ENCODE measurements at regions not wholly inside any gene's neighbourhood (a gene's known extent, or its start where the extent isn't known, plus 50 kb on each side); places are given as distances from the start of the nearest gene placed in this dataset.

- DNase-seq: no peak
Observed at GRCh38 chr10:32169556-32169955, 113.3 kb upstream of the KIF5B start.

- no peak for DNase-seq
Observed at GRCh38 chr10:32167450-32167849, 111.2 kb upstream of the KIF5B start.

GRCh38 chr10:32166365-32166764 lies 110.1 kb upstream of the KIF5B start:
- DNase-seq: no peak

- DNase-seq: no peak
Observed at GRCh38 chr10:32163762-32164148, 107.5 kb upstream of the KIF5B start.

GRCh38 chr10:32163071-32163761 lies 107.0 kb upstream of the KIF5B start:
- DNase-seq: no peak

- DNase-seq: no peak
Observed at GRCh38 chr10:32161586-32161985, 105.4 kb upstream of the KIF5B start.

GRCh38 chr10:32160864-32161263 lies 104.6 kb upstream of the KIF5B start:
- DNase-seq: no peak

- DNase-seq: no peak
Observed at GRCh38 chr10:32159264-32159663, 103.0 kb upstream of the KIF5B start.

GRCh38 chr10:32156031-32156495 lies 99.8 kb upstream of the KIF5B start:
- no peak for DNase-seq

GRCh38 chr10:32155075-32155516 lies 98.9 kb upstream of the KIF5B start:
- no peak for DNase-seq

GRCh38 chr10:32153931-32154330 lies 97.7 kb upstream of the KIF5B start:
- DNase-seq: no peak

GRCh38 chr10:32153252-32153651 lies 97.0 kb upstream of the KIF5B start:
- DNase-seq: no peak

- no peak for DNase-seq
Observed at GRCh38 chr10:32151871-32152270, 95.6 kb upstream of the KIF5B start.

- DNase-seq: no peak
Observed at GRCh38 chr10:32150532-32151101, 94.4 kb upstream of the KIF5B start.

- DNase-seq: no peak
Observed at GRCh38 chr10:32149252-32149955, 93.2 kb upstream of the KIF5B start.

GRCh38 chr10:32148864-32149251 lies 92.6 kb upstream of the KIF5B start:
- DNase-seq: no peak

GRCh38 chr10:32147730-32148129 lies 91.5 kb upstream of the KIF5B start:
- no peak for DNase-seq

- no peak for DNase-seq
Observed at GRCh38 chr10:32146166-32146565, 89.9 kb upstream of the KIF5B start.

GRCh38 chr10:32144817-32145688 lies 88.8 kb upstream of the KIF5B start:
- DNase-seq: no peak

- no peak for DNase-seq
Observed at GRCh38 chr10:32143302-32143847, 87.2 kb upstream of the KIF5B start.

- DNase-seq: no peak
Observed at GRCh38 chr10:32142646-32143045, 86.4 kb upstream of the KIF5B start.

- no peak for DNase-seq
Observed at GRCh38 chr10:32141018-32141807, 85.0 kb upstream of the KIF5B start.
